ENCODE measurements at regions not wholly inside any gene's neighbourhood (a gene's known extent, or its start where the extent isn't known, plus 50 kb on each side); places are given as distances from the start of the nearest gene placed in this dataset.

DNA sequence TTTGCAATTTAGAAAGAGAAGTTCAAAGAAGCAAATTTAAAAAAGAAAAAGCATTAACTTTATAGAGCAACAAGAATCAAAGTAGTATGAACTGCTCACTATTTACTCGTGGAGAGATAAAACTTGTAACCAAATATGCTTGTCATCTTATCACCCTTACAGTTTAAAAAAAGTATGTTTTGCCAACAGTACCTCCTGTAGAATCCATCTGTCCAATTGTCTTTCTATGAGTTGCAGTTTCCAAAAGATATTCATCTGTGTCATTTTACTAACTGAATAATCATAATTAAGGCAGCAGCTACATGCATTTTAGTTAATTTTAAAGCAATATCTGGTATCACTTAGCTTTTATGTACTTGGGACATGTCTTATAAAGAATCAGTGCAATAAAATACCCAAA is 1112.3 kb downstream of the DSC3 start:
- TF ChIP-seq CTCF (IDR thresholded peaks at IDR 0.05; ENCODE audit: low read depth, low read length) = no peak

GRCh38 chr18:29928081-29928480 is 1114.5 kb downstream of the DSC3 start:
- TF ChIP-seq CTCF (IDR thresholded peaks at IDR 0.05; ENCODE audit: low read depth, low read length) = no peak
- DNase-seq (ENCODE audit: extremely low read depth, low read depth) = no peak

More for the DNA sequence above, 1112.3 kb downstream of the DSC3 start:
- no peak for DNase-seq (ENCODE audit: extremely low read depth, low read depth)

- no peak for DNase-seq (ENCODE audit: extremely low read depth, low read depth)
- no peak for TF ChIP-seq CTCF (IDR thresholded peaks at IDR 0.05; ENCODE audit: low read depth, low read length)
Observed at GRCh38 chr18:29925566-29925965, 1117.0 kb downstream of the DSC3 start.

DNA sequence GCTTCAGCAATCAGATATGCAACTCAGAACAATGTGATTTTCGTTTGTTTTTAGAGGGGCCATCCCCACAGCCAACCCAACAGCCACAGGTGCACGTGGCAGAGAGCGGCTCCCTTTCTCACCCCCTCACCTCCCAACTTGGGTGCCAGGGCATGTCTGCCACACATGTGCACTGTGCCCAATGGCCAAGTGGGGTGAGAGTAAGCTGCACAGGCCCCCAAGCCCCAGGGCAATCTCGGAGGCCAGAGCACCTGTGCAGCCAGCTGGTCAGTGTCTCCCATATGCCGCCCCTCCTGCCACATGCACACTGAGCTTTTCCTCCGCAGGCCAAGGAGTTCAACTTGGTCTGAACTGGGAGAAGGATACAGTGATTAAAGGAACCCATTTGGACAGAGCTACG is 1130.2 kb downstream of the DSC3 start:
- DNase-seq (ENCODE audit: extremely low read depth, low read depth) = no peak
- TF ChIP-seq CTCF (IDR thresholded peaks at IDR 0.05; ENCODE audit: low read depth, low read length) = no peak

GRCh38 chr18:29892960-29893558 is 1149.5 kb downstream of the DSC3 start:
- TF ChIP-seq CTCF (IDR thresholded peaks at IDR 0.05; ENCODE audit: low read depth, low read length) = peak; percentile 21
- DNase-seq (ENCODE audit: extremely low read depth, low read depth) = no peak

DNA sequence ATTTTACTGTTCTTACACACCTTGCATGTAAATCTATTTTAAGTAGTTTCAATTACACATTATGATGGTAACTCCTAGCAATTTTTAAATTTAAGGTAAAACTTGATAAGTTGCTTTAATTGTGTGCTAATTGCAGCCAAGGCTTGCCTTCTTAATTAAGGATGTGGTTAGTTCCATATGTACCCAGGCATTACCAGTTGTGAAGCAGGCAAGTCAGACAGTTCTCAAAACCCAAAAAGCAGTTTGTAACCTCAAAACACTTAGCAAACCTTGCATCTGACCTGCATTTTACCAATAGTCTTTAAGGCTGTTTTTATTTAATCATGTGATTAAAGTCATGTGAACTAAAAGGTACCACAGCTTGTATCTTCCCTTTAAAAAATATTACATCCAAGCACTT is 1159.4 kb downstream of the DSC3 start:
- DNase-seq (ENCODE audit: extremely low read depth, low read depth) = no peak
- no peak for TF ChIP-seq CTCF (IDR thresholded peaks at IDR 0.05; ENCODE audit: low read depth, low read length)

- DNase-seq (ENCODE audit: extremely low read depth, low read depth) = no peak
- no peak for TF ChIP-seq CTCF (IDR thresholded peaks at IDR 0.05; ENCODE audit: low read depth, low read length)
Observed at GRCh38 chr18:29882620-29883019, 1159.9 kb downstream of the DSC3 start.
